ENCODE measurements at regions not wholly inside any gene's neighbourhood (a gene's known extent, or its start where the extent isn't known, plus 50 kb on each side); places are given as distances from the start of the nearest gene placed in this dataset.

GRCh38 chr6:87860902-87861301 is 158.9 kb upstream of the AKIRIN2 start:
- no peak for DNase-seq (ENCODE audit: low read depth in 1 of 2, low spot score in 1 of 2)

GRCh38 chr6:87858440-87858839 is 156.4 kb upstream of the AKIRIN2 start:
- DNase-seq (ENCODE audit: low read depth in 1 of 2, low spot score in 1 of 2): no peak

GRCh38 chr6:87851674-87852299 is 149.8 kb upstream of the AKIRIN2 start:
- no peak for DNase-seq (ENCODE audit: low read depth in 1 of 2, low spot score in 1 of 2)

- DNase-seq (ENCODE audit: low read depth in 1 of 2, low spot score in 1 of 2): no peak
These were observed 146.6 kb upstream of the AKIRIN2 start for GRCh38 chr6:87848616-87849015.

GRCh38 chr6:87847830-87848210 is 145.8 kb upstream of the AKIRIN2 start:
- DNase-seq (ENCODE audit: low read depth in 1 of 2, low spot score in 1 of 2): no peak

DNA sequence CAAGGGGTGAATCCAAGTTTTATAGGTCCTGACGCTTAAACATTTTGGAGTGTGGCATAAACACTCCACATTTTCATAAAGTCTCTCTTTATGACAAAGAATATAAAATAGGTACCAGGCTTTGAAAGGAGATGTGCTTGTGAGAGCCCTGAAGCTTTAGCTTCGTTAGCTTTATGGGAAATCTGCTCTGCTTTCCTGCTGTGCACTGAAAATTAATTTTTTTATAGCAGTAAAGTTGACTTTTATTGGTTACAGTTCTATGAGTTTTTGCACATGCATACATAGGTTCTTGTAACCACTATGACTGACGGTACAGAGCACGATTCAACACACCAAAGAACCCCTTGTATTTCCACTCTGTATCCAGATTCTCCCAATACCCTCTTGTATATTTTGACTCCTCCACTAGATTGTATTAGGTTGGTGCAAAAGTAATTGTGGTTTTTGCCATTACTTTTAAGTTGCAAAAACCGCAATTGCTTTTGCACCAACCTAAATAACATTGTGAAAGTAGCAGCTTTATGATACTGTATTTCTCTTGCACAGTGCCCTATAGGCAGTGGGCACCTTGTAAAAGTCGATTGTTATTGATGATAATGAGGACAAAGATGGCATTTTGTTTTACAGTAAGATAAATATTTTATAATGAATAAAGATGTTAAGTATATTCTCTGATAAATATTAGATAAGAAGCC is 145.2 kb upstream of the AKIRIN2 start:
- DNase-seq (ENCODE audit: low read depth in 1 of 2, low spot score in 1 of 2): no peak

GRCh38 chr6:87846434-87846833 is 144.4 kb upstream of the AKIRIN2 start:
- DNase-seq (ENCODE audit: low read depth in 1 of 2, low spot score in 1 of 2): no peak

GRCh38 chr6:87840324-87840723 is 138.3 kb upstream of the AKIRIN2 start:
- no peak for DNase-seq (ENCODE audit: low read depth in 1 of 2, low spot score in 1 of 2)

- DNase-seq (ENCODE audit: low read depth in 1 of 2, low spot score in 1 of 2): no peak
These were observed 135.8 kb upstream of the AKIRIN2 start for GRCh38 chr6:87837876-87838275.

GRCh38 chr6:87837444-87837843 is 135.4 kb upstream of the AKIRIN2 start:
- no peak for DNase-seq (ENCODE audit: low read depth in 1 of 2, low spot score in 1 of 2)

- DNase-seq (ENCODE audit: low read depth in 1 of 2, low spot score in 1 of 2): no peak
These were observed 130.2 kb upstream of the AKIRIN2 start for GRCh38 chr6:87832025-87832825.

GRCh38 chr6:87830907-87831306 is 128.9 kb upstream of the AKIRIN2 start:
- no peak for DNase-seq (ENCODE audit: low read depth in 1 of 2, low spot score in 1 of 2)

GRCh38 chr6:87829622-87830121 is 127.6 kb upstream of the AKIRIN2 start:
- no peak for DNase-seq (ENCODE audit: low read depth in 1 of 2, low spot score in 1 of 2)

DNA sequence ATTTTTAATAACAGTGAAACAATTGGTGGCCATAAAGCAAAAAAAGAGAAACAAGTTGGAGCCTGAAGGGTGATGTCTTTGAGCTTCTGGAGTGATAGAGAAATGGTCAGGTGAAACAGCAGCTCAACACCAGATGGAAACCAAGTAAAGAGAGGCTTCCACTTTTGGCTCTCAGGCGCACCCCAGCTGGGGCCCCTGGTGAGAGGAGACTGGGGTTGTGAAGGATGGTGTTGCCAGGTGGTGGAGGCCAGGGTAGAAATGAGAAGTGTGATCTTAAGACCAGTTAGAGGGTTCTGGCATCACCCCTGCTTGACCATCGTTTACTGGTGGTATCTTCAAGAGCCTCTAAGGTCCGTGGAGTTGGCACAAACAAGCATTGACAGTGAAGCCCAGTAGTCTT is 126.0 kb upstream of the AKIRIN2 start:
- no peak for DNase-seq (ENCODE audit: low read depth in 1 of 2, low spot score in 1 of 2)

- no peak for DNase-seq (ENCODE audit: low read depth in 1 of 2, low spot score in 1 of 2)
These were observed 125.3 kb upstream of the AKIRIN2 start for GRCh38 chr6:87827346-87827745.

DNA sequence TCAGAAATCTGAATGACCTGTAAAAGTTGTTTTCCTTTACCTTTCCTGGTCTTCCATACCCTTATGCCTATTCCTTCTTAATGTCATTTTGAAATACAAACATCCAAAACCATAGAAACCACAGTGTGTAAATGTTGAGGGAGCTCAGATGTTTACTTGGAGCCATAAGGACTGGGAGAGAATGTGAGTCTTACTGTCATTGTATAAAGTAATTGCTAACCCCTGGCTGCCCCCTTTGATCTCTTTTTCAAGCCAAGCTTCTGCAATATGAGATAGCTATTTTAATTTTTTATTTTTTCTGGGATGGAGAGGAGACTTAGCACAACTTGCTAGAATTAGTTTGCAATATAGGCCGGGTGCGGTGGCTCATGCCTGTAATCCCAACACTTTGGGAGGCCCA is 124.4 kb upstream of the AKIRIN2 start:
- no peak for DNase-seq (ENCODE audit: low read depth in 1 of 2, low spot score in 1 of 2)

DNA sequence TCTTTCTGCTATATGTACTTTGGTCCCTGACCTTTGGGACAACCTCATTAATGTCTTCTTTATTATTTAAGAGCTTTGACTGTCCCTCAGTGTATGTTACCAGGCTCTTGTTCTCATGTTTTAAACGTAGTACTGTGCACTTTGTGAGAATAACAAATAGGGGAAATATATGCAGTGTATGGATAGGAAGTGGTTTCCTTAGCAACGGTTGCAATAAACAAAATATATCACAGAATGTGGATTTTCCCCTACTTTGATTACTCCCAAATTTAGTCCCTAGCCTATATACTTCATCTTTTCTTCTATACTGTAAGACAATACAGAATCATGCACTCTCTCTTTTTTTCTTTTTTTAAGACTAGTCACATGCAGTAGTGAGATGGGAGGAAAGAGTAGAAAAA is 123.8 kb upstream of the AKIRIN2 start:
- no peak for DNase-seq (ENCODE audit: low read depth in 1 of 2, low spot score in 1 of 2)

GRCh38 chr6:87824958-87825491 is 123.0 kb upstream of the AKIRIN2 start:
- DNase-seq (ENCODE audit: low read depth in 1 of 2, low spot score in 1 of 2): no peak

DNA sequence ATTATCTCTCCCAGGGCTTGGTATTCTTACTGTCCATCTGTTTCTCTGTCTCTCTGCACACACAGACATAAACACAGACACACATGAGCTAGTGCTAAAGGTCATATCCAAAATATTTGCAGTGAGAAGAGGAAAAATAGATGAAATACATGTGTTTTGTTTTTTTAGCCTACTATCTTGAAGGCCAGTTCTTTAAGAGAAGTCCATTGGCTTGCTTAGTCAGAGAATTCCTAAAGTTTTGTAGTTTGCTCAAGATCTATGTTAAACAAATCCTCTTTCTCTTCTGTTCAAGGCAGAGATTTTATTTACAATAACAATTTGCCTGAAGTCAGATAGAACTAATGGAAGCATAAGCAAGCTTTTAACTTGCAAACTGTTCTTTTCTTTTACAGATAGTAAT is 120.0 kb upstream of the AKIRIN2 start:
- DNase-seq (ENCODE audit: low read depth in 1 of 2, low spot score in 1 of 2): no peak

DNA sequence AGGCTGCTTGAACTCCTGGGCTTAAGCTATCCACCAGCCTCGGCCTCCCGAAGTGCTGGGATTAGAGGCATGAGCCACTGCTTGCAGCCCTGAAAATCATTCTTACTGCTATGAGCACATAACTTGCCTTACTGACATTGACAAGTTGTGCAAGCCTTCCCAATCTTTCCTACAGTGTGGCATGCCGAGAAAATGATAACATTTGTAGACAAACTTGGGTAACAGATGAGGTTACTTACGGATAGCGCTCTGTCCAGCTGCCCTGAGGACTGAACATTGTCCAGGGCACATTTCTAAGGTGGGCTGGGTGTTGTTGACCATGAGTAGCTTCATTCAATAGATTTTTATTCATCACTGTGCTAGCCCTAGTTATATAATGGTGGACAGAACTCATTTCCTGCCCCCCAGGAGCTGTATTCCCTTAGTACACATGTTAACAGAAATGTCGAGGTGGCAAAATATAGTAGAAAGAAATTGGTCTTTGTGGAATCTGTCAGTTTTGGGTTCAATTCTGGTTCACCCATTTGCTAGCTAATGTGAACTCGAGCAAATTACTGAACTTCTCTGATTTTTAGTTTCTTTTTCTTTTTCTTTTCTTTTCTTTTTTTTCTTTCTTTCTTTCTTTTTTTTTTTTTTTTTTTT is 118.4 kb upstream of the AKIRIN2 start:
- DNase-seq (ENCODE audit: low read depth in 1 of 2, low spot score in 1 of 2): no peak

- no peak for DNase-seq (ENCODE audit: low read depth in 1 of 2, low spot score in 1 of 2)
These were observed 115.2 kb upstream of the AKIRIN2 start for GRCh38 chr6:87817183-87817582.
